Thoracic aorta (tissue), 2 donors: ENCODE measurements at regions not wholly inside any gene's neighbourhood (a gene's known extent, or its start where the extent isn't known, plus 50 kb on each side); places are given as distances from the start of the nearest gene placed in this dataset.

Experiments
- ATAC-seq: fragments of 150-250 bp; one replicate; pipeline ENCODE4 v1.8.0; 2017; ENCODE audit warnings: low read depth; ENCODE audit not compliant: insufficient number of reproducible peaks, low FRiP score
- DNase-seq: peaks from one replicate; pipeline ENCODE4 v3.0.0-alpha.2; 2020; ENCODE audit warnings: low spot score
- H3K27ac ChIP-seq, 2 donors: fragments of 200-600 bp; sonication (generic); 1 replicate in 1 of 2; 2 replicates in 1 of 2; pipeline ENCODE4 v1.5.1; 2016; ENCODE audit warnings: mild to moderate bottlenecking in 2 of 2, moderate library complexity in 2 of 2
- H3K27me3 ChIP-seq: fragments of 200-600 bp; sonication (generic); replicated peaks from 2 replicates; pipeline ENCODE4 v1.6.0; 2016; ENCODE audit warnings: mild to moderate bottlenecking; ENCODE audit not compliant: insufficient read depth
- H3K36me3 ChIP-seq: fragments of 200-600 bp; sonication (generic); one replicate; pipeline ENCODE4 v1.5.1; 2016
- H3K4me1 ChIP-seq, 2 donors: fragments of 200-600 bp; sonication (generic); 1 replicate in 1 of 2; 2 replicates in 1 of 2; pipeline versions ENCODE4 v1.5.1 to v1.6.0; 2016; ENCODE audit warnings: low read depth in 2 of 2, mild to moderate bottlenecking in 1 of 2; ENCODE audit not compliant: control insufficient read depth in 1 of 2
- H3K4me3 ChIP-seq: fragments of 200-600 bp; sonication (generic); 2 replicates; pipeline ENCODE4 v1.5.1; 2016; ENCODE audit warnings: mild to moderate bottlenecking
- H3K9me3 ChIP-seq: fragments of 200-600 bp; sonication (generic); 2 replicates; pipeline ENCODE4 v1.5.1; 2016
- CTCF ChIP-seq: fragments of 200-600 bp; sonication (generic); IDR thresholded peaks from one replicate; pipeline ENCODE4 v1.5.1; 2019; ENCODE audit warnings: antibody characterized with exemption

GRCh38 chr10:80702143-80702542, 164.4 kb downstream of the SH2D4B start:
- no peak overlapping the region for H3K27ac ChIP-seq
- ATAC-seq: no peak
- no peaks in the 10 kb centered on the region for H3K27me3 ChIP-seq
- TF ChIP-seq CTCF: no peak
- H3K4me3 ChIP-seq: no peak overlapping the region
- no peaks in the 10 kb centered on the region for H3K9me3 ChIP-seq
- DNase-seq: no peak
- H3K4me1 ChIP-seq: no peaks in the 10 kb centered on the region
- H3K36me3 ChIP-seq: no peaks in the 10 kb centered on the region

DNA sequence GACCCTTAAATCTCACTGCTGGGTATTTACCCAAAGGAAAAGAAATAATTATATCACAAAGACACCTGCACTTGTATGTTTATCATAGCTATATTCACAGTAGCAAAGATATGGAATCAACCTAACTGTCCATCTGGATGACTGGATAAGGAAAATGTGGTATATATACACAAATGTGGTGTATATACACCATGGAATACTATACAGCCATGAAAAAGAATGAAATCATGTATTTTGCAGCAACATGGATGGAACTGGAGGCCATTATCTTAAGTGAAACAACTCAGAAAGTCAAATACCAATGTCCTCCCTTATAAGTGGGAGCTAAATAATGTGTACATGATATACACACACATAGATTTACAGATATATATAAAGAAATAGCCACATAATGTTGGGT, 168.2 kb downstream of the SH2D4B start:
- Histone ChIP-seq H3K4me3 (no peak overlapping the region), H3K27me3 (no peaks in the 10 kb centered on the region), H3K36me3 (no peaks in the 10 kb centered on the region), H3K27ac (no peak overlapping the region), H3K9me3 (no peaks in the 10 kb centered on the region), H3K4me1 (no peaks in the 10 kb centered on the region)
- no peak for TF ChIP-seq CTCF
- no peak for ATAC-seq
- DNase-seq: no peak

- Histone ChIP-seq H3K27ac (no peak overlapping the region), H3K4me3 (no peak overlapping the region), H3K36me3 (no peaks in the 10 kb centered on the region), H3K27me3 (no peaks in the 10 kb centered on the region), H3K9me3 (no peaks in the 10 kb centered on the region), H3K4me1 (no peaks in the 10 kb centered on the region)
- TF ChIP-seq CTCF: no peak
- ATAC-seq (no peak), DNase-seq (no peak)
These were observed 170.5 kb downstream of the SH2D4B start for GRCh38 chr10:80708185-80708584.

DNA sequence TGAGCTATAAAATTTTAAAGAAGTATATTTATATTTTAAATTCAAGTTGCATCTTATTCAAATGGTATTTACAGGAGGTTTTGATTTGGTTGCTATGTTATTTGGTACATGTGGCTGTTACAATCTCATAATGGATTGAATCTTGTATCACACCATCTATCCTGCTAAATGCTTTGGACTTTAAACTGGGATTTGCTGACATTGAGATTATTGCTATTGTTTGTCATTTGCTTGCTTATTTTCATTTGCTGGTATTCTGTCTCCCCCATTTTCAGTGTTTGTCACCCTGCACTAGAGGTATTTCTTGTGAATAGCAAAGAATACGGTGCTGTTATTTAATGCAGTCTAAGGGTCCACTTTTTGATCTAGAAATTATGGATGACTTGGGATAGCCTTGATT, 171.1 kb downstream of the SH2D4B start:
- H3K4me1 ChIP-seq: no peaks in the 10 kb centered on the region
- H3K4me3 ChIP-seq: no peak overlapping the region
- DNase-seq (no peak), ATAC-seq (no peak)
- no peaks in the 10 kb centered on the region for H3K9me3 ChIP-seq
- no peaks in the 10 kb centered on the region for H3K27me3 ChIP-seq
- no peaks in the 10 kb centered on the region for H3K36me3 ChIP-seq
- no peak for TF ChIP-seq CTCF
- no peak overlapping the region for H3K27ac ChIP-seq

DNA sequence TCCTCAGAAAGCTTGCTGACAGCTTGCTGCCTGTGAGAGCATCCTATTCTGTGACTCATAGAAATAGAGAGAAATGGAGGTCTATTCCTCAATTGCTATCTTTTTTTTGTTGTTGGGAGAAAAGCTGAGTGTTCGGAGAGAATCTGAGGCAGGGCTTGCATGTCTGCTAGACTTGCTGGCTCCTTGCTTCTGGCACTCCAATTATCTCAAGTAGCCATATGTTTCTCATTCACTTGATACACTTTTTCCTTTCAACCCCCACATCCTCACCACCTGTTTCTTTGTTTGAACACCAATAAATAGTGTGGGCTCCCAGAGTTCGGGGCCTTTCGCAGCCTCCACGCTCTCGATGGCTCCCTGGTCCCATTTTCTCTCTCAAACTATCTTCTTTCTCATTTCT, 172.2 kb downstream of the SH2D4B start:
- Histone ChIP-seq H3K36me3 (no peaks in the 10 kb centered on the region), H3K27ac (no peak overlapping the region), H3K27me3 (no peaks in the 10 kb centered on the region), H3K4me1 (no peaks in the 10 kb centered on the region), H3K4me3 (no peak overlapping the region), H3K9me3 (no peaks in the 10 kb centered on the region)
- DNase-seq (no peak), ATAC-seq (no peak)
- no peak for TF ChIP-seq CTCF
